Coronary artery (tissue), 2 donors: ENCODE measurements at regions not wholly inside any gene's neighbourhood (a gene's known extent, or its start where the extent isn't known, plus 50 kb on each side); places are given as distances from the start of the nearest gene placed in this dataset.

Experiments
- DNase-seq: peaks from one replicate; pipeline ENCODE4 v3.0.0-alpha.2; 2017; ENCODE audit warnings: low spot score
- H3K27ac ChIP-seq, 2 donors: fragments of 200-600 bp; sonication (generic); one replicate each; pipeline ENCODE4 v1.5.1; 2016 to 2019
- H3K4me3 ChIP-seq: fragments of 200-600 bp; sonication (generic); 2 replicates; pipeline ENCODE4 v1.5.1; 2016; ENCODE audit warnings: mild to moderate bottlenecking, moderate library complexity
- CTCF ChIP-seq: fragments of 200-600 bp; sonication (generic); IDR thresholded peaks from one replicate; pipeline ENCODE4 v1.5.1; 2019; ENCODE audit warnings: antibody characterized with exemption

- no peak for TF ChIP-seq CTCF
- H3K4me3 ChIP-seq, result no peak overlapping the region
- no peak for DNase-seq
- H3K27ac ChIP-seq, result no peak overlapping the region
Measured at GRCh38 chr4:30471861-30472260, 248.3 kb upstream of the PCDH7 start.

- no peak for DNase-seq
- no peak overlapping the region for H3K27ac ChIP-seq
- no peak overlapping the region for H3K4me3 ChIP-seq
- TF ChIP-seq CTCF, result no peak
Measured at GRCh38 chr4:30473225-30473624, 246.9 kb upstream of the PCDH7 start.

- DNase-seq, result no peak
- TF ChIP-seq CTCF, result no peak
- no peak overlapping the region for H3K27ac ChIP-seq
- H3K4me3 ChIP-seq, result no peak overlapping the region
Measured at GRCh38 chr4:30495251-30495650, 224.9 kb upstream of the PCDH7 start.

- no peak overlapping the region for H3K4me3 ChIP-seq
- no peak overlapping the region for H3K27ac ChIP-seq
- no peak for DNase-seq
- no peak for TF ChIP-seq CTCF
Measured at GRCh38 chr4:30495651-30496310, 224.4 kb upstream of the PCDH7 start.

- no peak for TF ChIP-seq CTCF
- DNase-seq, result no peak
- Histone ChIP-seq H3K27ac (no peak overlapping the region), H3K4me3 (no peak overlapping the region)
Measured at GRCh38 chr4:30511751-30512150, 208.4 kb upstream of the PCDH7 start.

GRCh38 chr4:30518211-30518610, 202.0 kb upstream of the PCDH7 start:
- no peak overlapping the region for H3K27ac ChIP-seq
- DNase-seq, result no peak
- no peak for TF ChIP-seq CTCF
- no peak overlapping the region for H3K4me3 ChIP-seq

GRCh38 chr4:30525662-30526315, 194.4 kb upstream of the PCDH7 start:
- DNase-seq, result no peak

More at GRCh38 chr4:30525662-30526315, 194.4 kb upstream of the PCDH7 start:
- Histone ChIP-seq H3K27ac (no peak overlapping the region), H3K4me3 (no peak overlapping the region)
- no peak for TF ChIP-seq CTCF
